HG02938 (cell line): ENCODE measurements at regions not wholly inside any gene's neighbourhood (a gene's known extent, or its start where the extent isn't known, plus 50 kb on each side); places are given as distances from the start of the nearest gene placed in this dataset.
"Not testable (repeated sequence)": the region's sequence is repeated elsewhere in the genome, so short reads cannot be mapped to it uniquely, and the experiment has no call there.

Source experiments
- ATAC-seq: cut with Tn5 transposase; IDR thresholded peaks from one replicate; pipeline ENCODE4 v1.9.1; 2021; ENCODE audit warnings: mild to moderate bottlenecking, moderate library complexity; ENCODE audit not compliant: unreplicated experiment

DNA sequence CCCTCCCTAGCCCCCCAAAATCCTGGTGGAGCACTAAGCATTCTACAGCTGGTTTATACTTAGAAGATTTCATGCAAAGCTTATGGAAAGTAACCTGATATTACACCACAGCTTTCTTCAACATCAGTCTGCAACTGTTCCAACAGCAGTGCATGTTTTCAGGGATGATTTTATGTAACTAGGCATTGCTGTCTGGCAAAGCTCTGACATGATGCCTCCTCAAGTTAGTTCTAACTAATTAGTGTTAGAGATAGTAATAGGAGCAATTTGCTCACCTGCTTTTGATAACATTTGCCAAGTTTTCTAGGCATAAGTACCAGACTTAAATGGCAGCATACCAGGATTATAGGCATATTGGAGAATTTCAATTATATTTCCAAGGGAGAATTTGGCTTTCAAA, 330.3 kb upstream of the SGO1 start:
- no peak for ATAC-seq

DNA sequence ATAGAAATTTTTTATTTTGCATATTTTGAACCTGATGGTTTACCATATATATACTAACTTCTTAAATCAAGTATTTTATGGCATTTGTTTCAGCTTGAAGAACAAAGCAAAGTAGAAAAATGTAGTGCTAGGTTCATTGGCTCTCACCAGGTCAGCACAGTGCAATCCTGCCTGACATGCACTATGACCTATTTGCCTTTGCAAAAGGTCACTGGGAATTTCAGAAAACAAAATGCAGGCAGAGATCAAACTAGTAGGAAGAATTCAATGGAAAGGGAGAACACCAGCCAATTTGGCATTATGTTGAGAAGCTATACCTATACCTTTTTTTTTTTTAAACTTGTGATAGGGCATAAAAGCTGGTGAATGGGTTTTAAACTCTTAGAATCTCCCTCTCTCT, 329.8 kb upstream of the SGO1 start:
- ATAC-seq: no peak

DNA sequence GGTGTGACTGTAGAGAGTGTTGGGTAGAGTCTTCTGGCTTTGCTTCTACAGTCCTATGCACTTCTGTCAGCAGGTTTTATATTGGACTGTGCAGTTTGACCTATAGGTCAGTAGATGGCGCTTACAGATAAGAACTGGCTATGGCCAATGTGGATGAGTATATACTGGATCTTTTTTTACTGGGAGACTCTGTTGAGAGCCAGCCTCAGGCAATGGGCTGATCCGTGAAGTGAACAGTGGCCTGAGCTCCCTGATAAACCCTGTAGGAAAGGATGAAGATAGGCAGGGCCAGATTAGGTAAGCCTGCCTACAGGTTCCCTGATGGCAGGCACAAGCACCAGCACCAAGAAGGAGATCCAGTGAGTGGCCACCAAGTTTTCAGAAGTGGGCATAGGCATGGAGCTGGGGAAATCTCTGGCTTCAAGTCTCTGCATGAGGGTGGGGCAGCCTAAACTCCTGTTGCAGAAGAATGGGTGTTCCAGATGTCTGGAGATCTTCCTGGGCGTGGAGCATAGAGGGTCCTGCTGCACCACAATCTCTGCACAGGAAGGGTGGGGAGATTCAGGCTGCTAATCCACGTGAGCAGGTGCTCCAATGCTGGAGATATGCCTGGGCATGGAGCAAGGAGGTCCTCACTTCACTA, 326.0 kb upstream of the SGO1 start:
- ATAC-seq: peak; percentile 94

DNA sequence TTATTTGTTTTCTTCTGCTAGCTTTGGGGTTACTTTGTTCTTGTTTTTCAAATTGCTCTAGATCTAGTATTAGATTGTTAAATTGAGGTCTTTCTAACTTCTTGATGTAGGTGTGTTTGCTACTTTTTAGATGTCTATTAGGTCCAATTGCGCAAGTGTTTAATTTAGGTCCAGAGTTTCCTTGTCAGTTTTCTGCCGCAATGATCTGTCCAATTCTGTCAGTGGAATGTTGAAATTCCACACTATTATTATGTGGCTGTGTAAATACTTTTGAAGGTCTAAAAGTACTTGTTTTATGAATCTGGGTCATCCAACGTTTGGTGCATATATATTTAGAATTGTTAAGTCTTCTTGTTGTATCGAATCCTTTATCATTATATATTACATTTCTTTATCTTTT, 324.4 kb upstream of the SGO1 start:
- no peak for ATAC-seq

DNA sequence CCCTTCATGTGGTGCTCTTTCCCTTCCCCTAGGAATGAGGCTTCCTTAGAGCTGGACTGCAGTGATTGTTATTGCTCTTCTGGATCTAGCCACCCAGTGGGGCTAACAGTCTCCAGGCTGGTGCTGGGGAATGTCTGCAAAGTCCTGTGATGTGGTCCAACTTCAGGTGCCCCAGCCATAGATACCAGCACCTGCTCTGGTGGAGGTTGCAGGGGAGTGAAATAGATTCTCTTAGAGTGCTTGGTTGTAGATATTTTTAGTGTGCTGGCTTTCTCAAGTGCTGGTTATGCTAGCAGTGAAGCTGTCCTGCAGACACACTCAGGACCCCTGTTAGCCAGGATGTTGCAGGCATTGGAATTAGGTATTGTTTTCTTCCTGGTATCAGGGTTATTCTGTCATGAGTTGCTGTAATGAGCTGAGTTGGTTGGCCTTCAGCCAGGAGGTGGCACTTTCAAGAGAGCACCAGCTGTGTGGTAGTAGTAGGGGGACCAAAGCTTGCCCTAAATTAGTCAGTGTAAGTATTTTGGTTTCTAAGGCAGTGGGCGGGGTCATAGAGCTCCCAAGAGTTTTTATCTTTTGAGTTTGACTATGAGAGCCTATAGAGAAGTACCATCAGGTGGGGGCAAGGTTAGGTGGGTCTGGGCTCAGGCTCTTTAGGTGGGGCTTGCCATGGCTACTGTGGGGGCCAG, 317.5 kb upstream of the SGO1 start:
- ATAC-seq: no peak

DNA sequence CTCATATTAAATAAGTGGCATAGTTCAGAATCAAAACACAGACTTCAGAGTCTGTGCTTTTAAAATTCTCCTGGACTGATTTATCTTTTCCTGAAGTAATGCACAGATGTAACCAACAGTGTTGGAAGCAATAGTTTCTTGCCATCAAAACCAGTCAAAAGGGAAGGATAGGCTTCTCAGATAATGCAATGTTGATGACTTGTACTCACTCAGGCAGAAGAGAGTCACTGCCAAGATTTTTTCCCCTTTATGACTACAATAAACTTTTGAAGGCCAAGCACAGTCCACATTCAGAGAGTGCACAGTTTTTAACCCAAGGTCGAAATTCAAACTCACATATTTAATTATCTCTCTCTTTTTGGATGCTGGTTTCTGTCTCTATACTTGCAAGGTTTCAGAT, 305.0 kb upstream of the SGO1 start:
- no peak for ATAC-seq

DNA sequence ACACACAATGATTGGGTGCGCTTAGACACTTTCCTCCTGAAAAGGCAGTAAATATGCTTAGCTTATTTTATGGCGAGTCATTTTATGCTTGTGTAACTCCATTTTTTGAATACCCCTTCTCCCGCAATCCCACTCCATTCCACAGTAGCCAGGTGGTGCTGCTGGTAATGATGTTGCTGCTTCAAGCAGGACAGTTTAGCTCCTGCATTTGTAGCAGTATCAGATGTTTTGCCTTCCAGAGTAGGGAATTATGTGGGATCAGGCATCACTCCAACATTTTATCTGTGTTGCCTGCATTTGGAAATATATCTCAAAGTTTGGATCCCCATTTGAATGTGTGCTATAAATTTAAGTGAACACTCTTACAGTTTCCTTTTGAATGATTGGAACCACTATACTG, 302.1 kb upstream of the SGO1 start:
- ATAC-seq: no peak

DNA sequence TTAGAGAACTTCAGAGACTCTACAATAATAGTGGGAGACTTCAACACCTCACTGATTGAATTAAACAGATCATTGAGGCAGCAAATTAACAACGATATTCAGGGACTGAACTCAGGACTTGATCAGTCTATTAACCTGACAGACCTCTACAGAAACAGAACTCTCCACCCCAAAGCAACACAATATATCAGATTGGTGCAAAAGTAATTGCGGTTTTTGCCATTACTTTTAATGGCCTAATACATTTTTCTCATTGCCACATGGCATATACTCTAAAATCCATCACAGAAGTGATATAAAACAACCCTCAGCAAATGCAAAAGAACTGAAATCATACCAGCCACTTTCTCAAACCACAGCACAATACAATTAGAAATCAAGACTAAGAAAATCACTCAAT, 298.1 kb upstream of the SGO1 start:
- ATAC-seq: no peak

DNA sequence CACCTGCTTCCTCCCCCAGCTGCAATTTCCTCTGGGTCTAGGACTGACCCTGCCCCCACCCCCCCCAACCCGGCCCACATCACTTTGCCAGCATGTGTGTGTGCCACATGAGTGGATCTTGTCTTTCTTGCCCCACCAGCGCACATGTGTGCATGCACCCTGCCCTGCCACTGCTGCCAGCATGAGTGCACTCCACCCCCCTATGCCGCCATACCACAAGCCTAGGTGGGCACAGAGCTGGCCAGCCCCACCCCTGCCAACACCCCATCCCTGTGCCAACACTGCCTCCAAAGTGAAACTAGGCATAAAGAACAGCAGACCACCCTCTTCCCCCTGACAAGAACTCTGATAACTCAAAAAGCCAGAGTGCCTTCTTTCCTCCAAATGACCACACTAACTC, 296.3 kb upstream of the SGO1 start:
- ATAC-seq: no peak

DNA sequence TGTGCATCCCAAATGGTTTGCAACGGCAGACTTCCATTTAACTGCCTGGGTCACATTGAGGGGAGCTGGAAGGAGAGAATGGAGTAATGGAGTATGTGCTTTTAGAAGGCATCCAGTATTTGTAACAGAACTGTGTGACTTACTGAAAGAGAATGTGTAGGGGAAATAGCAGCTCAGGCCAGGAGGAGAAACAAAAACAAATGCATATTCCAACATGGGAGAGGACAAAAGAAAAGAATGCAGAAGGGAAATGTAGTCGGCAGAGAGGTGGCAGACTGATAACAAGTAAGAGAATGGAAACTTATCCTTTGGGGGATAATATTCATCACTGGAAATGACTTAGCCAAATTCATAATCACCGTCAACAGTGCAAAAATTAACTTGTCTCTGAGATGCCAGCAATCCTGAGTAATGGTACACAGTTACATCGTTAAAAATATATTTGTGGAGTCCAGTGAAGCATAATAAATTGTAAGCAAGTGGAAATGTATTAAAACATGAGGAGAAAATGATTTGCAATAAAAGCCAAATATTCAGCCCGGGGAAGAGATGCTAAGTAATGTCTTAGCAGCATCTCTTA, 294.9 kb upstream of the SGO1 start:
- no peak for ATAC-seq

DNA sequence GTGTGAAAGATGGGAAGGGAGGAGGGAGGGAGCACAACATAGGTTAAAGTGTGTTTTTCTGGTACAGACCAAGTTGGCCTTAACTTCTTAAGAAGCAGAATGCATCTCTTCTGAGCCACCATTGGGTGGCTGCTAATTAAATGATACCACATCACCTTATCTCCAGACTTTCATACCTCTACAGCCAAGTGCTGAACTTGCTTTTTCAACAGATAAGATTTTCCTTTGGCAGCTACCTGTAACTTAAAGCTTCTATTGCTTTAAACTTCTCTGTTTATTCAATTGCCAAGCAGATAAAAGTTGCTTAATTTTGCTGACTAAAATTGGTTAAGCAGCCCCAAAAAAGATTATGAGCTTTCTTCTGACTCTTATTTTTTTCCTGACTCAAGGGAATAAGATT, 292.4 kb upstream of the SGO1 start:
- ATAC-seq: no peak

DNA sequence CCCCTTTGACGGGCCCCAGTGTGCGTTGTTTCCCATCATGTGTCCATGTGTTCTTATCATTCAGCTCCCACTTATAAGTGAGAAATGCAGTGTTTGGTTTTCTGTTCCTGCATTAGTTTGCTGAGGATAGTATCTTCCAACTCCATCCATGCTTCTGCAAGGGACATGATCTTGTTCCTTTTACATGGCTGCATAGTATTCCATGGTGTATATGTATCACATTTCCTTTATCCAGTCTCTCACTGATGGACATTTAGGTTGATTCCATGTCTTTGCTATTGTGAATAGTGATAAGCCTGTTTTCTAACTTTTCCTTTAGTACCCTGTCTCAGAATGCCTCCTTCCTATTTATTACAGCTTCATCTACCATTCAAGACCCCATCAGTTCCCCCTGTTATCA, 278.2 kb upstream of the SGO1 start:
- ATAC-seq: not testable (repeated sequence)

DNA sequence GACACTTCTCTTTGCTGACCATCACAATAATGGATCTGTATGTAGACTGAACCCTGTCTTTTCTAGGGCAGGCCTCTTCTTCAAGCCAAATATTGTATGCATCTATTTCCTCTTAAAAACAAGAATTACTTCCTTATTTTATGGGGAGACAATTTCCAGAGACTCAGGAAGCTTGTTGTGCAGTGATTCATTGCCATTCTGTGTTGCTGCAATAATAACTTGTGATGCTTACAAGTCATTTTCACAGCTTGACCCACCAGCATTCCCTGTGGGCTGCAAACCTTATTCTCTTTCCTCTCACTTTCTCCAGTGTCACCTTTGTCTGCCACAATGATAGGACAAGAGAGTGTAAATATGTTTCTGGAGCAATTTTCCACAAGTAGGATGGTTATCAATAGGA, 276.7 kb upstream of the SGO1 start:
- ATAC-seq: no peak

DNA sequence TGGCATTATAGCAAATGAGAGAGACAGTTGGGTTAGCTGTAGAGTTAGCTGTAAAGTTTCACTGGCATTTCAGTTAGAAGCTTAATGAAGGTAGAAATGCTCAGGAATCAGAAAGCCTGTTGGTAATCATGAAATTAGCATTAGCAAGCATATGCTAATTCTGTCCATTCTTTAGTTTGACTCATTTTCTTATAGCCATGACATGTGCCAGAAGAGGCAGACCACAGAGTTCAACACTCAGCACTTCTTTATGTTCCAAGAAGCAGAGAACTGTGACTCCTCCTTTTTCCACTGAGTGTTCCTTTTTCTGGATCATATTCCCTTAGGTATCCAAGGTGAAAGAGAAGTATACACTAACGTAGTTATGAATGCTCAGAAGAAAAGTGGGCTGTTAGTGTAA, 276.2 kb upstream of the SGO1 start:
- no peak for ATAC-seq

DNA sequence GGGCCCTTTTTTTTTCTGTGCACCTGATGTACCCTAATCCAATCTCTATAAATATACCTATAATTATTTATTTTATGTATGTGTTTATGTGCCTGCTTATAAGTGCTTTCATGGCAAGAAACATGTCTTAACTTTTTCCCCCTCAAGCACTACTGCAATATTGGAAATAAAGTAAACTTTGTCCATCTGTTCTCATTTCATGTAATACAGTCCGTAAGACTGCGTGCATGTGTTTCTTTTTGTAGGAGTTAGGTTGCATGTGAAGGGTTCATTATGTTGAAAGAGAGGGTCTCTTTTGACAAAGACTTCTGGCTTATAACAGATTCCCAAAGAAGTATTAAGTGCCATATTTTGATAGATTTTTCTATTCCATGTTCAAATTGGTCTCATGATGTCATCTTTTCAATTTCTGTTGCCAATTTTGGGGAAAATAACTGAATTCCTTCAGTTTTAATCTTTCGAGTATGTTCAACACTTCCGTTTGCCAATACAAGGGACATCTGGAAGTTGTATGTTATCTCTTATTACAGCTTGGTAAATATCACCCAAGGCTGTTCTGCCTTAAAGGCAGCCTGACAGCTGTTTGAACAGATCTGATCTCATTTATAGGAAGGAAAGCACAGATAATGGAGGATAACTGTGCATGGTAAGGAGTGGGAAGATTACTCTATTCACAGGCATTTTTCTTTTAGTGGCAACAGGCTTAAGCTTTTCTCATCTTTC, 273.1 kb upstream of the SGO1 start:
- ATAC-seq: no peak

DNA sequence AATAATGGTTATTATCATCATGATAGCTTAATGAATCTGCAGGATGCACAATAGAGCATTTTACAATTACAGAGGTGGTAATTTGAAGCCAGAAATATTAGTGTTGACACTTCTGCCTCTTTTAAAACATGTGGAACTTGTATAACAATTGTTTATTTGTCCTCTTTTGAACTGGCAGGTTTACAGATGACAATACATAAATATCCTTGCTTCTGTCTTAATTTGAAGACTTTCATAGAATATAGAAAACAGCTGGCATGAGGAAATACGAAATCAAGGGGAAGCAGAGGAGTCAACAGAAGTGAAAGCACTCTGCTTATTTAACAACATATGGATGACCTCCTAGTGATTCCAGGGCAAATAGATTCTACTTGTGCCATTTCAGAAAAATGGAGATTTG, 270.5 kb upstream of the SGO1 start:
- no peak for ATAC-seq

DNA sequence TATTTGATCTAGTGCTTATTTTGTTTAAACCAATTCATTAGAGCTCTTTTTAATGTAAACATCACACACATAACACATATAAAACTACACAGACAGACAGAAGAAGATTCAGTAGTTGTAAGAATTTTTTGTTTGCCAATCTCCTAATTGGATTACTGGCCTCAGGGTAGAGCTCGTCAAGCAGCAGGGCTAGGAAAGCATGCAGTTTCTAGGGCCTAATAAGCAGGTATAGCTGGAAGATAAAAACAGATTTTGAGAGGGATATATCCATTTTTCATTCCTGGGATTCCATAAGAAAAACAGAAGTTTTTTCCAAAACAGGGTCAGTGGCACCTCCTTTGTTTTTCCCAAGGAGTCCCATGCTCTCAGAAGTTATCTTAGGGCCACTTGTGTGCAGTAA, 265.2 kb upstream of the SGO1 start:
- no peak for ATAC-seq

DNA sequence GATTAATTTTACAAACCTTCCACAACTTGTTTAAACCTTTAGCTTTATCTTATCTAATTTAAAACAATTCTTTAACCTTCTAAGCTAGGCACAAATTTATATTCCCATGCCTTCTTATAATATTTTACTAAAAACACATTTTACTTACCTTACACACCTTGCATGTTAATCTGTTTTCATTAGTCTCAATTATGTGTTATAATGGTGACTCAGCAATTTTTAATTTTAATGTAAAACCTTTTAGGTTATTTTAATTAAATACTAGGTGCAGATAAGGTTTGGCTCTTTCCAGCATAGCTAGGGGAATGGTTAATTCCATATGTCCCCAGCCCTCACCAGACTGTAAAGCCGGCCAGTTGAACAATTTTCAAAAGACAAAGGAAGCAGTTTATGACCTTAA, 264.6 kb upstream of the SGO1 start:
- no peak for ATAC-seq

DNA sequence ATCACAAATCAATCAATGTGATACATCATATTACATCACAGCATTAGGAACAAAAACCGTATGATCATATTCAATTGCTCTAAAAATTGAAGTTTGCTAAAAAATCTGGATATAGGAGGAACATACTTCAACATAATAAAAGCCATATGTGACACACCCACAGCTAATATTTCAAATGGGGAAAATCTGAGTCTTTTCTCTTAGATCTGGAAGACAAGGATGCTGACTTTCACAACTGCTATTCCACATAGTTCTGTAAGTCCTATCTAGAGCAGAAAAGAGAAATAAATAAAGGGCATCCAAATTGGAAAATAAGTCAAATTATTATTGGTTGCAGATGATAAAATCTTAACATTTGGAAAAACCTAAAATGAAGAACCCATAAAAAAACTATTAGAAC, 256.8 kb upstream of the SGO1 start:
- ATAC-seq: no peak

DNA sequence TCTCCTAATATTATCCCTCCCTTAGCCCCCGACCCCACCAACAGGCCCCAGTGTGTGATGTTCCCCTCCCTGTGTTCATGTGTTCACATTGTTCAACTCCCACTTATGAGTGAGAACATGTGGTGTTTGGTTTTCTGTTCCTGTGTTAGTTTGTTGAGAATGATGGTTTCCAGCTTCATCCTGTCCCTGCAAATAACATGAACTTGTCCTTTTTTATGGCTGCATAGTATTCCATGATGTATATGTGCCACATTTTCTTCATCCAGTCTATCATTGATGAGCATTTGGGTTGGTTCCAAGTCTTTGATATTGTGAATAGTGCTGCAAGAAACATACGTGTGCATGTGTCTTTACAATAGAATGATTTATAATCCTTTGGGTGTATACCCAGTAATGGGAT, 241.3 kb upstream of the SGO1 start:
- ATAC-seq: not testable (repeated sequence)

DNA sequence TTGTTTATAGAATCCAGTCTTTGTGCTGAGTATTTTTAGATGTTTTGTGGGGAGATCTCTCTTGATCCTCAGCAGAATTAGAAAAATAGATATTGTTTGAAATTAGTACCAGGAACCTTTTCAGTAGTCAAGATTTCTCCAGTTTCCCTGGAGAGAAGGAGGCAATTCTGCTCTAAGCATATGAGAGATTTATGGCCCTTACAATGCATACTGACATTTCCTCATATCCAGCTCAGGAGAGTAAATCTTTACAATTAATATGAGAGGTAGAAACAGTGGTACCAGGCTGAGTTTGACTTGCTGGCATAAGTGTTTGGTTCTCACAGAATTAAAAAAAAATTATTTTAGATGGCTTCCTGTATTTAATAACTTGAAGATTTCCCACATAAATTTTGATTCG, 239.1 kb upstream of the SGO1 start:
- no peak for ATAC-seq

DNA sequence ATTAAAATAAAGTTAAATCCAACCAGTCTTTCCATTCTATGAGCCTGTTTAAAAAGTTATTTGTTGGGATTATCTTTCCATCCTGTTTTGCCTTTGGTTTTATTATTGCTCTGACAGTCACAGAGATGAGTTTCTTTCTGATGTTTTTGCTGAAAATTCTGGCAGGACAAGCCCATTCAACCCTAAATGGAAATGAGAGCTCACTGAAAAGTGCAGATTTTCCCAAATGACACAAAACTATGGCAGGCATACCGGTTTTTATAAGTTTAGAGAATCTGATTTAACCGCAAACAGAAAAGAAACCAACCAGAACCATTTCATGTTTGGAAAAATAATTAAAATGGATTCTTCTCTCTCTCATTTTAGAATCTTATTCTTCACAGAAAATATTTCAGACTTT, 238.1 kb upstream of the SGO1 start:
- ATAC-seq: no peak
